ENCODE measurements at regions not wholly inside any gene's neighbourhood (a gene's known extent, or its start where the extent isn't known, plus 50 kb on each side); places are given as distances from the start of the nearest gene placed in this dataset.

GRCh38 chr2:80822999-80823398 is 518.4 kb upstream of the LRRTM1 start:
- no peaks in the 10 kb centered on the region for H3K4me1 ChIP-seq (replicated peaks in 1 of 2; ENCODE audit: control insufficient read depth in 2 of 2, insufficient read depth in 2 of 2, low read length in 2 of 2)

More at GRCh38 chr2:80822999-80823398, 518.4 kb upstream of the LRRTM1 start:
- H3K9me1 ChIP-seq (ENCODE audit: control insufficient read depth, insufficient read depth, low read length): no peaks in the 10 kb centered on the region
- H3K4me2 ChIP-seq (ENCODE audit: insufficient read depth, low read length): no peak overlapping the region
- H3K4me3 ChIP-seq: no peak overlapping the region
- WGBS (ENCODE audit: insufficient coverage, low coverage, missing lambda C conversion rate): 0% methylated on average over 4 of the region's 4 CpGs
- DNase-seq (ENCODE audit: extremely low read depth in 1 of 4, low spot score in 3 of 4) (no peak), ATAC-seq (no peak), FAIRE-seq (no peak)
- H3K9ac ChIP-seq (ENCODE audit: insufficient read depth in 1 of 2, low read depth in 2 of 2, low read length in 2 of 2): no peak overlapping the region
- no peaks in the 10 kb centered on the region for H3K36me3 ChIP-seq (ENCODE audit: control insufficient read depth, insufficient read depth, low read length)
- ChIA-PET POLR2A (no interaction called here), CTCF (ENCODE audit: low intra/inter-chr PET ratio) (no interaction called here)
- intact Hi-C loops (cut with micrococcal nuclease) (no loop called here), in situ Hi-C loops (cut with MboI) (no loop called here)
- no peak overlapping the region for H3K27ac ChIP-seq (ENCODE audit: extremely low read depth, low read depth, low read length)
- H2AFZ ChIP-seq (ENCODE audit: low read depth, low read length): no peak overlapping the region
- H4K20me1 ChIP-seq (replicated peaks; ENCODE audit: control insufficient read depth, insufficient read depth, low read length): no peaks in the 10 kb centered on the region
- no peaks in the 10 kb centered on the region for H3K79me2 ChIP-seq (ENCODE audit: control insufficient read depth, insufficient read depth, low read length)
- TF ChIP-seq CBX2 (IDR thresholded peaks at IDR 0.05; ENCODE audit: insufficient read depth, low read length, poor library complexity, severe bottlenecking) (no peak), PTTG1 (tag; IDR thresholded peaks at IDR 0.05; ENCODE audit: low read depth) (no peak), BRF1 (IDR thresholded peaks at IDR 0.05; ENCODE audit: borderline replicate concordance, extremely low read depth, insufficient read length) (no peak), E2F6 (IDR thresholded peaks at IDR 0.05; ENCODE audit: borderline replicate concordance in 1 of 2, extremely low read depth in 1 of 2, insufficient read depth in 1 of 2, insufficient read length in 1 of 2, low read depth in 1 of 2, low read length in 1 of 2, poor library complexity in 1 of 2, severe bottlenecking in 1 of 2) (no peak), XRCC3 (IDR thresholded peaks at IDR 0.05) (no peak), PYGO2 (tag; IDR thresholded peaks at IDR 0.05) (no peak), EHMT2 (IDR thresholded peaks at IDR 0.05) (no peak), ZBTB17 (CRISPR knock-in tag; IDR thresholded peaks at IDR 0.05) (no peak), AFF4 (CRISPR knock-in tag; IDR thresholded peaks at IDR 0.05) (no peak), SRSF9 (IDR thresholded peaks at IDR 0.05; ENCODE audit: borderline replicate concordance, low read depth, low read length) (no peak), ZC3H11A (IDR thresholded peaks at IDR 0.05; ENCODE audit: low read depth, low read length) (no peak), STAG1 (CRISPR knock-in tag; IDR thresholded peaks at IDR 0.05; ENCODE audit: borderline replicate concordance) (no peak), PHF21A (IDR thresholded peaks at IDR 0.05; ENCODE audit: borderline replicate concordance, low read depth) (no peak), POLR2AphosphoS2 (IDR thresholded peaks at IDR 0.05; ENCODE audit: low read length) (no peak), ZNF24 (IDR thresholded peaks at IDR 0.05) (no peak), ZNF57 (CRISPR knock-in tag; IDR thresholded peaks at IDR 0.05) (no peak), HMG20A (CRISPR knock-in tag; conservative IDR thresholded peaks at IDR 0.05) (no peak), KLF1 (tag; IDR thresholded peaks at IDR 0.05) (no peak), MXI1 (IDR thresholded peaks at IDR 0.05; ENCODE audit: low read depth, low read length) (no peak)
- no peaks in the 10 kb centered on the region for H3K27me3 ChIP-seq (ENCODE audit: control insufficient read depth in 2 of 2, insufficient read depth in 2 of 2, low read length in 2 of 2)
- H3K9me3 ChIP-seq (replicated peaks; ENCODE audit: control insufficient read depth, insufficient read depth, low read depth, low read length): no peaks in the 10 kb centered on the region
- BruUV-seq (replicated peaks): no TSS peak
